ENCODE measurements at regions not wholly inside any gene's neighbourhood (a gene's known extent, or its start where the extent isn't known, plus 50 kb on each side); places are given as distances from the start of the nearest gene placed in this dataset.

DNA sequence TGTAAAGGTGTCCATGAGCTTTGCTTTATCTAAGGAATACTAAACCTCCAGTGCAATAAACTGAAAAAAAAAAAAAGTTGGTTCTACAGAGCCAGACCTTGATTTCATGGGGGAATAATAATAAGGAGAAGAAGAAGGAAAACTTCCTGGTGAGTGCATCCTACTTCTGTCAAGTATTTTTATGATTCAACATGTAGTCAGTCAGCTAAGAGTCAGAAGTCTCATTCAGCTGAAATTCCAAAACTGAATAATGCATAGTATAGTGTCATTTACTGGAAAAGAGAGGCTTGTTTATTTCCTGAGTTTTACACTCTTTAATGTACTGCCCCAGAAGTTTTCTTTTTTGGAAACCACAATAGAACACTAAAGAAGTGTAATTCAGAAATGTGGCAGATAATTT lies 77.8 kb upstream of the TACR1 start:
- no peak for DNase-seq

DNA sequence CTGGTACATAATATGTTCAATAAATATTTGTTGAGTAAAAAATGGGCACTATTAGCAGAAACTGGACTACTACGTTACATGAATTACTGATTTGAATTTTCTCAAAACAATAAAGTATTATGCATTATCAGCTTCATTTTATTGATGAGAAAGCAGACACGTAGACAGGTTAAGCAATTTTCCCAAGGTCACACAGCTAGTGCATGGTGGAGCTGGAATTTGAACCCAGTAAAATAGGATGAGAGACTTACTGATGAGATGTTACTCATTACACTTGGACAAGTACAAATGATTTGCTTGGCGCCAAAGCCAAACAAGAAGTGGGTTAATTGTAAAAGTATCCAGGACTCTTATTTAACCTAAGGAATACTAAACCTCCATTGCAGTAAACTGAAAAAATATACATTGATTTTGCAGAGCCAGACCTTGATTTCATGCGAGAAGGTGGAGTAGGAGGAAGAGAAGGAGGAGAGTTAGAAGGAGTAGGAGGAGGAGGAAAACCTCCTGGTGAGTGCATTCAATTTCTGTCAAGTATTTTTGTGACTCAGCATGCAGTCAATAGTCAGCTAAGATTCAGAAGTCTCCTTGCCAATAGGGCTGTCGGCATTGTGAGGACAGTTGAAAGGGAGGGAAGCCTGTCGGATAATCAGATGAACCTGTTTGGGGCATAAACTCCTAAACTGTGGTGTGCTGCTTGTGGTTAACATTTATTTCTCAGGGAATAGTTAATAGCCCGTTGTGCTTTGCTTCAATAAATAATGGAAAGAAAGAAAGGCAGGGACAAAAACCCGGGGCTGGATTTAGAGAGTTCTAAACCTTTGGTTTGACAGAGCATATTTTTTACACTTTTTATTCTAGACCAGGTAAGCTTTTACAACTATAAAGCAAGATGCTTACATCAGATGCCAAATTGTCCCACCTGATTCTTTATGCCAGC lies 77.0 kb upstream of the TACR1 start:
- no peak for DNase-seq

DNA sequence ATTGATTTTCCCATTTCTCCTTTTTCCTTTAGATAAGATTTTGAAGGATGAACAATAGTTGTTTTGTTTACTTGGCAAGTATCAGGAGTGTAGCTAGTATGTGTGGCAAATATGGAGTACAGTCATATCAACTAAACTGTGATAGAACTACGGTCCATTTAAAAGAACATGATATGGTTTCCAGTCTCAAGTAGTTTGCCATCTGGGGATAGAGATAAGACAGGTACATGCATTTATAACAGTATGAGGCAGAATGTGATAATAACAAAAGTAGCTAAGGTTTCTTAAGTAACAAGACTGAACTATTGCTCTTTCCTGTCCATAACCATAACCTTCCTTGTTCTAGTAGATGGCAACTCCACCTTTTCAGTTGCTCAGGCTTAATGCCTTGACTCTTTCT lies 75.6 kb upstream of the TACR1 start:
- DNase-seq = no peak

DNA sequence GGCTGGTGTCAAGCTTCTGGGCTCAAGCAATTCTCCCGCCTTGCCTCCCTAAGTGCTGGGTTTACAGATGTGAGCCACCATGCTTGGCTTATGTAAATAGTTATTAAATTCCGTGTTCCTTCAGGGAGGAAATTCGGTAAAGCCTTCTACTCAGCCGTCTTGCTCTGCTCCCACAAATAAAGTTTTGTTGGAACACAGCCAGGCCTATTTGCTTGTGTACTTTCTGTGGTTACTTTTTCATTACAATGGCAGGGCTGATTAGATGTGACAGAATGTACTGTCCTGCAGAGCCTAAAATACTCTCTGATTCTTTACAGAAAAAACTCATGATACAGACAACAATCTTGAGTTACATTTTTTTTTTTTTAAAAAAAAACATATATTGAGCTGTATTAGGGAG lies 68.8 kb upstream of the TACR1 start:
- DNase-seq = no peak

GRCh38 chr2:75261923-75262322 lies 62.6 kb upstream of the TACR1 start:
- no peak for DNase-seq

DNA sequence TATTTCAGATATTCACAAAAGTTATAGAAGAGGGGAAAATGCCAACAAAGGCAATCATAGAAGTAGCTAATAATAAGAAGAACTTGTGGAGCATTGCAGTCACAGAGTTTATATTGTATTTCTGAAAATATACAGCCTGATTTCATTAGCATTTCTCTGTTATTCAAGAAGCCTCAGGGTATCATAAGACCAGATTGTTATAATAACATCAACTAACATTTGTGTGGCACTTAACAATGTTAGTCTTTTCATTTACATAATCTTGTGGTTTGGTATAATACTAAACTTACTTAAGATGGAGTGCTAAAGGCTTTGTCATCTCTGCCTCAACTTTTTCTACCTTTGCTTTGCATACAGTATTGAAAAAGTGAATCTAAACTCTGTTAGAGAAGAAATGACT lies 61.6 kb upstream of the TACR1 start:
- DNase-seq = no peak

- DNase-seq = no peak
Observed at GRCh38 chr2:75258620-75259019, 59.3 kb upstream of the TACR1 start.

GRCh38 chr2:75256485-75256884 lies 57.2 kb upstream of the TACR1 start:
- DNase-seq = no peak

DNA sequence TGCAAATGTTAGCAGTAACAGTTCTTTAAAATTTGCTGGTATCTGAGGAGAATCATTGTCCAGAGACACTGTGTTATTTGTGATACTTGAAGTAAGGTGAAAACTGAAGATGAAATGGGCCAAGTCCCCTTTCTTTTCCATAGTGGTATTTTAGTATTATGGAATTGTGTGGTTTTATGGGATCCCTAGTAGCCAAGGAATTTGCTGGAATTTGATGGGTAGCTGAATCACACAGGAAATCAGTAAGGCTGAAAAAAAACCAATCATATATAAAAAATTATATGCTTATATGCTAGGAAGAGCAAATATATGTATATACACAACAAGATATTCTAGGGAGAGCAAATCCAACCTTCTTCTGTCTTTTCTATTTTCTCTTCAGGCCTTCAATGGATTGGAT lies 54.2 kb upstream of the TACR1 start:
- no peak for DNase-seq

- no peak for DNase-seq
Observed at GRCh38 chr2:75251896-75252295, 52.6 kb upstream of the TACR1 start.

All from tongue (tissue), 1 donor.